ENCODE measurements at regions not wholly inside any gene's neighbourhood (a gene's known extent, or its start where the extent isn't known, plus 50 kb on each side); places are given as distances from the start of the nearest gene placed in this dataset.
A peak's percentile ranks its signal among the peaks of the same experiment; 100 is the strongest.

- Histone ChIP-seq H3K4me1 (no peaks in the 10 kb centered on the region), H3K9me3 (no peaks in the 10 kb centered on the region), H3K27ac (replicated peaks in 1 of 4) (no peak overlapping the region), H3K36me3 (no peaks in the 10 kb centered on the region), H3K4me3 (no peak overlapping the region), H3K27me3 (peaks cover 0 to 6% (median 0%) of the 10 kb centered on the region in 4 donors)
- WGBS, result 15% methylated on average over 3 of the region's 3 CpGs
- intact Hi-C loops (cut with DNase I), result no loop called here
- TF ChIP-seq POLR2A (IDR thresholded peaks at IDR 0.05; ENCODE audit: low read depth), result no peak
- peak in 2 of 3 experiments; percentile 19 to 45 for TF ChIP-seq CTCF (IDR thresholded peaks at IDR 0.05)
- DNase-seq (ENCODE audit: extremely low spot score), result no peak
Measured at GRCh38 chr12:48286665-48287064, 64.1 kb downstream of the ZNF641 start.

- TF ChIP-seq CTCF (IDR thresholded peaks at IDR 0.05) (no peak), EP300 (IDR thresholded peaks at IDR 0.05) (no peak), POLR2AphosphoS5 (IDR thresholded peaks at IDR 0.05) (no peak), POLR2A (IDR thresholded peaks at IDR 0.05; ENCODE audit: low read depth) (no peak)
- WGBS, result 66% methylated on average over 2 of the region's 2 CpGs
- no peaks in the 10 kb centered on the region for H3K9me3 ChIP-seq
- H3K27me3 ChIP-seq, result peaks cover 0 to 6% (median 0%) of the 10 kb centered on the region in 4 donors
- DNase-seq (ENCODE audit: extremely low spot score), result no peak
- intact Hi-C loops (cut with DNase I), result no loop called here
- no peak overlapping the region for H3K27ac ChIP-seq (replicated peaks in 1 of 4)
- H3K4me3 ChIP-seq, result no peak overlapping the region
- no peaks in the 10 kb centered on the region for H3K36me3 ChIP-seq
- H3K4me1 ChIP-seq, result no peaks in the 10 kb centered on the region
Measured at GRCh38 chr12:48285751-48286650, 64.7 kb downstream of the ZNF641 start.

GRCh38 chr12:48281811-48282210 lies 68.9 kb downstream of the ZNF641 start:
- TF ChIP-seq EP300 (IDR thresholded peaks at IDR 0.05) (no peak), POLR2A (IDR thresholded peaks at IDR 0.05; ENCODE audit: low read depth) (no peak), CTCF (IDR thresholded peaks at IDR 0.05) (no peak), POLR2AphosphoS5 (IDR thresholded peaks at IDR 0.05) (no peak)
- 0% methylated on average over 1 of the region's 1 CpG for WGBS
- no peaks in the 10 kb centered on the region for H3K36me3 ChIP-seq
- peaks cover 0 to 2% (median 0%) of the 10 kb centered on the region in 4 donors for H3K9me3 ChIP-seq
- peaks cover 0 to 4% (median 0%) of the 10 kb centered on the region in 4 donors for H3K27me3 ChIP-seq
- H3K4me3 ChIP-seq, result no peak overlapping the region
- intact Hi-C loops (cut with DNase I), result no loop called here
- no peak overlapping the region for H3K27ac ChIP-seq (replicated peaks in 1 of 4)
- no peaks in the 10 kb centered on the region for H3K4me1 ChIP-seq
- no peak for DNase-seq (ENCODE audit: extremely low spot score)

GRCh38 chr12:48280572-48280971 lies 70.1 kb downstream of the ZNF641 start:
- Histone ChIP-seq H3K9me3 (peaks cover 0 to 13% (median 2%) of the 10 kb centered on the region in 4 donors), H3K4me3 (no peak overlapping the region), H3K27ac (replicated peaks in 1 of 4) (no peak overlapping the region), H3K36me3 (no peaks in the 10 kb centered on the region), H3K4me1 (no peaks in the 10 kb centered on the region), H3K27me3 (peaks cover 0 to 4% (median 0%) of the 10 kb centered on the region in 4 donors)
- intact Hi-C loops (cut with DNase I), result no loop called here
- 44% methylated on average over 5 of the region's 5 CpGs for WGBS
- no peak for TF ChIP-seq CTCF (IDR thresholded peaks at IDR 0.05)
- DNase-seq (ENCODE audit: extremely low spot score), result no peak

All from esophagus muscularis mucosa (tissue), 4 donors.